Fibroblast of lung (primary cell): ENCODE measurements at regions not wholly inside any gene's neighbourhood (a gene's known extent, or its start where the extent isn't known, plus 50 kb on each side); places are given as distances from the start of the nearest gene placed in this dataset.

Experiments
- DNase-seq, 2 donors: peaks; one replicate each; pipeline versions ENCODE4 v3.0.0 to v3.0.0-alpha.2; 2010; ENCODE audit warnings: low read depth in 2 of 2
- H2AFZ ChIP-seq: 2 replicates; pipeline ENCODE4 v1.5.1; 2012; ENCODE audit warnings: low read length, control low read depth, inconsistent platforms
- H3K27ac ChIP-seq: 2 replicates; pipeline ENCODE4 v1.5.1; 2011; ENCODE audit warnings: low read length, control low read depth; ENCODE audit not compliant: insufficient read depth
- H3K27me3 ChIP-seq: 2 replicates; pipeline ENCODE4 v1.5.1; 2011; ENCODE audit warnings: mild to moderate bottlenecking, low read length; ENCODE audit not compliant: control insufficient read depth, insufficient read depth
- H3K36me3 ChIP-seq: 2 replicates; pipeline ENCODE4 v1.5.1; 2011; ENCODE audit warnings: low read length; ENCODE audit not compliant: control insufficient read depth, insufficient read depth
- H3K4me1 ChIP-seq: 2 replicates; pipeline ENCODE4 v1.5.1; 2011; ENCODE audit warnings: low read length; ENCODE audit not compliant: control insufficient read depth, insufficient read depth; ENCODE audit errors: extremely low read depth
- H3K4me2 ChIP-seq: 2 replicates; pipeline ENCODE4 v1.5.1; 2011; ENCODE audit warnings: low read length, control low read depth; ENCODE audit not compliant: insufficient read depth; ENCODE audit errors: extremely low read depth
- H3K4me3 ChIP-seq, 4 experiments: fragments of 200-600 bp in 1 of 4; sonication (generic) in 1 of 4; replicated peaks in 1 of 4; 2 replicates each; pipeline ENCODE4 v1.5.1; 2011 to 2016; ENCODE audit warnings: low read length in 4 of 4, low read depth in 3 of 4, mild to moderate bottlenecking in 3 of 4, control low read depth in 2 of 4, inconsistent platforms in 1 of 4, mixed read lengths in 1 of 4; ENCODE audit not compliant: insufficient read depth in 1 of 4; ENCODE audit errors: control extremely low read depth in 1 of 4
- H3K79me2 ChIP-seq: 2 replicates; pipeline ENCODE4 v1.5.1; 2012; ENCODE audit warnings: mild to moderate bottlenecking, low read length, inconsistent platforms; ENCODE audit not compliant: control insufficient read depth, insufficient read depth
- H3K9ac ChIP-seq: 2 replicates; pipeline ENCODE4 v1.5.1; 2011; ENCODE audit warnings: mild to moderate bottlenecking, low read length, control low read depth; ENCODE audit not compliant: insufficient read depth
- H3K9me3 ChIP-seq: 2 replicates; pipeline ENCODE4 v1.5.1; 2012; ENCODE audit warnings: low read depth, low read length; ENCODE audit not compliant: control insufficient read depth, insufficient read depth
- H4K20me1 ChIP-seq: 2 replicates; pipeline ENCODE4 v1.5.1; 2011; ENCODE audit warnings: low read length; ENCODE audit not compliant: control insufficient read depth, insufficient read depth; ENCODE audit errors: extremely low read depth
- CTCF ChIP-seq, 2 donors: IDR thresholded peaks in 1 of 2; conservative IDR thresholded peaks in 1 of 2; 1 replicate in 1 of 2; 2 replicates in 1 of 2; pipeline ENCODE4 v1.5.1; 2011 to 2012; ENCODE audit warnings: low read length in 2 of 2, control low read depth in 1 of 2, inconsistent platforms in 1 of 2, low read depth in 1 of 2, mild to moderate bottlenecking in 1 of 2
- EZH2 ChIP-seq: IDR thresholded peaks from 2 replicates; pipeline ENCODE4 v1.5.1; 2012; ENCODE audit warnings: low read length, control low read depth, mild to moderate bottlenecking; ENCODE audit errors: missing control alignments

GRCh38 chr4:96894621-96895020, 1054.7 kb downstream of the PDHA2 start:
- DNase-seq, result no peak
- Histone ChIP-seq H3K4me1 (no peaks in the 10 kb centered on the region), H3K9ac (no peak overlapping the region), H3K27ac (no peak overlapping the region), H3K9me3 (no peaks in the 10 kb centered on the region), H3K36me3 (no peaks in the 10 kb centered on the region), H3K27me3 (no peaks in the 10 kb centered on the region), H3K4me3 (no peak overlapping the region), H4K20me1 (no peaks in the 10 kb centered on the region), H3K79me2 (no peaks in the 10 kb centered on the region), H2AFZ (no peak overlapping the region), H3K4me2 (no peak overlapping the region)
- TF ChIP-seq CTCF (conservative IDR thresholded peaks at IDR 0.05 in 1 of 2, IDR thresholded peaks at IDR 0.05 in 1 of 2; ENCODE audit: low read depth in 1 of 2, low read length in 2 of 2) (no peak), EZH2 (no peak)

GRCh38 chr4:96895826-96896225, 1055.9 kb downstream of the PDHA2 start:
- Histone ChIP-seq H4K20me1 (no peaks in the 10 kb centered on the region), H3K4me1 (no peaks in the 10 kb centered on the region), H3K79me2 (no peaks in the 10 kb centered on the region), H3K27ac (no peak overlapping the region), H2AFZ (no peak overlapping the region), H3K36me3 (no peaks in the 10 kb centered on the region), H3K4me3 (no peak overlapping the region), H3K9ac (no peak overlapping the region), H3K4me2 (no peak overlapping the region), H3K9me3 (no peaks in the 10 kb centered on the region), H3K27me3 (no peaks in the 10 kb centered on the region)
- no peak for DNase-seq
- TF ChIP-seq EZH2 (no peak), CTCF (conservative IDR thresholded peaks at IDR 0.05 in 1 of 2, IDR thresholded peaks at IDR 0.05 in 1 of 2; ENCODE audit: low read depth in 1 of 2, low read length in 2 of 2) (no peak)

- Histone ChIP-seq H3K4me1 (no peaks in the 10 kb centered on the region), H4K20me1 (no peaks in the 10 kb centered on the region), H3K9ac (no peak overlapping the region), H3K27me3 (no peaks in the 10 kb centered on the region), H2AFZ (no peak overlapping the region), H3K36me3 (no peaks in the 10 kb centered on the region), H3K27ac (no peak overlapping the region), H3K79me2 (no peaks in the 10 kb centered on the region), H3K4me2 (no peak overlapping the region), H3K4me3 (no peak overlapping the region), H3K9me3 (no peaks in the 10 kb centered on the region)
- DNase-seq, result no peak
- TF ChIP-seq CTCF (conservative IDR thresholded peaks at IDR 0.05 in 1 of 2, IDR thresholded peaks at IDR 0.05 in 1 of 2; ENCODE audit: low read depth in 1 of 2, low read length in 2 of 2) (no peak), EZH2 (no peak)
These were observed 1072.8 kb downstream of the PDHA2 start for GRCh38 chr4:96912716-96913115.
